ENCODE measurements at regions not wholly inside any gene's neighbourhood (a gene's known extent, or its start where the extent isn't known, plus 50 kb on each side); places are given as distances from the start of the nearest gene placed in this dataset.
"Not testable (repeated sequence)": the region's sequence is repeated elsewhere in the genome, so short reads cannot be mapped to it uniquely, and the experiment has no call there.

GRCh38 chr2:220568296-220568695 is 940.9 kb downstream of the SLC4A3 start:
- Mint-ChIP-seq H3K4me1 (no peaks in the 10 kb centered on the region), H3K9me3 (no peaks in the 10 kb centered on the region), H3K27me3 (peaks cover 4% of the 10 kb centered on the region), H3K4me3 (no peak overlapping the region), H3K36me3 (ENCODE audit: low read depth) (no peaks in the 10 kb centered on the region), H3K27ac (no peak overlapping the region)
- ATAC-seq (replicated peaks), result no peak

- H3K4me1 Mint-ChIP-seq, result no peaks in the 10 kb centered on the region
- H3K4me3 Mint-ChIP-seq, result no peak overlapping the region
- no peak for ATAC-seq (replicated peaks)
- peaks cover 4% of the 10 kb centered on the region for H3K27me3 Mint-ChIP-seq
- H3K27ac Mint-ChIP-seq, result no peak overlapping the region
- H3K9me3 Mint-ChIP-seq, result no peaks in the 10 kb centered on the region
- H3K36me3 Mint-ChIP-seq (ENCODE audit: low read depth), result no peaks in the 10 kb centered on the region
These were observed 941.9 kb downstream of the SLC4A3 start for GRCh38 chr2:220569112-220569897.

GRCh38 chr2:220572385-220572784 is 945.0 kb downstream of the SLC4A3 start:
- Mint-ChIP-seq H3K36me3 (ENCODE audit: low read depth) (no peaks in the 10 kb centered on the region), H3K4me3 (no peak overlapping the region), H3K27me3 (peaks cover 4% of the 10 kb centered on the region), H3K9me3 (no peaks in the 10 kb centered on the region), H3K27ac (no peak overlapping the region), H3K4me1 (no peaks in the 10 kb centered on the region)
- no peak for ATAC-seq (replicated peaks)

- Mint-ChIP-seq H3K4me1 (no peaks in the 10 kb centered on the region), H3K4me3 (no peak overlapping the region), H3K9me3 (no peaks in the 10 kb centered on the region), H3K27ac (no peak overlapping the region), H3K27me3 (peaks cover 6% of the 10 kb centered on the region), H3K36me3 (ENCODE audit: low read depth) (no peaks in the 10 kb centered on the region)
- ATAC-seq (replicated peaks), result no peak
These were observed 946.6 kb downstream of the SLC4A3 start for GRCh38 chr2:220574038-220574437.

GRCh38 chr2:220575963-220576362 is 948.5 kb downstream of the SLC4A3 start:
- no peak overlapping the region for H3K4me3 Mint-ChIP-seq
- peaks cover 10% of the 10 kb centered on the region for H3K27me3 Mint-ChIP-seq
- no peaks in the 10 kb centered on the region for H3K4me1 Mint-ChIP-seq
- no peaks in the 10 kb centered on the region for H3K36me3 Mint-ChIP-seq (ENCODE audit: low read depth)
- no peak for ATAC-seq (replicated peaks)
- no peak overlapping the region for H3K27ac Mint-ChIP-seq
- no peaks in the 10 kb centered on the region for H3K9me3 Mint-ChIP-seq

- no peaks in the 10 kb centered on the region for H3K4me1 Mint-ChIP-seq
- no peaks in the 10 kb centered on the region for H3K36me3 Mint-ChIP-seq (ENCODE audit: low read depth)
- H3K27ac Mint-ChIP-seq, result no peak overlapping the region
- ATAC-seq (replicated peaks), result no peak
- H3K4me3 Mint-ChIP-seq, result no peak overlapping the region
- H3K9me3 Mint-ChIP-seq, result no peaks in the 10 kb centered on the region
- peaks cover 6% of the 10 kb centered on the region for H3K27me3 Mint-ChIP-seq
These were observed 952.0 kb downstream of the SLC4A3 start for GRCh38 chr2:220579452-220579851.

GRCh38 chr2:220580113-220580512 is 952.7 kb downstream of the SLC4A3 start:
- Mint-ChIP-seq H3K9me3 (no peaks in the 10 kb centered on the region), H3K27me3 (peaks cover 6% of the 10 kb centered on the region), H3K4me1 (no peaks in the 10 kb centered on the region), H3K36me3 (ENCODE audit: low read depth) (no peaks in the 10 kb centered on the region), H3K4me3 (no peak overlapping the region), H3K27ac (no peak overlapping the region)
- ATAC-seq (replicated peaks), result no peak

- Mint-ChIP-seq H3K27me3 (peaks cover 18% of the 10 kb centered on the region), H3K4me1 (no peaks in the 10 kb centered on the region), H3K9me3 (no peaks in the 10 kb centered on the region), H3K27ac (no peak overlapping the region), H3K36me3 (ENCODE audit: low read depth) (no peaks in the 10 kb centered on the region), H3K4me3 (no peak overlapping the region)
- ATAC-seq (replicated peaks), result no peak
These were observed 956.3 kb downstream of the SLC4A3 start for GRCh38 chr2:220583725-220584124.

- no peak for ATAC-seq (replicated peaks)
- Mint-ChIP-seq H3K4me1 (no peaks in the 10 kb centered on the region), H3K27me3 (peaks cover 16% of the 10 kb centered on the region), H3K9me3 (no peaks in the 10 kb centered on the region), H3K4me3 (no peak overlapping the region), H3K27ac (no peak overlapping the region), H3K36me3 (ENCODE audit: low read depth) (no peaks in the 10 kb centered on the region)
These were observed 957.8 kb downstream of the SLC4A3 start for GRCh38 chr2:220585241-220585640.

- H3K4me3 Mint-ChIP-seq, result no peak overlapping the region
- H3K27ac Mint-ChIP-seq, result no peak overlapping the region
- H3K4me1 Mint-ChIP-seq, result no peaks in the 10 kb centered on the region
- no peaks in the 10 kb centered on the region for H3K36me3 Mint-ChIP-seq (ENCODE audit: low read depth)
- H3K9me3 Mint-ChIP-seq, result no peaks in the 10 kb centered on the region
- ATAC-seq (replicated peaks), result no peak
- H3K27me3 Mint-ChIP-seq, result peaks cover 14% of the 10 kb centered on the region
These were observed 959.6 kb downstream of the SLC4A3 start for GRCh38 chr2:220586980-220587530.

GRCh38 chr2:220588148-220588547 is 960.7 kb downstream of the SLC4A3 start:
- Mint-ChIP-seq H3K27ac (no peak overlapping the region), H3K4me1 (no peaks in the 10 kb centered on the region), H3K36me3 (ENCODE audit: low read depth) (no peaks in the 10 kb centered on the region), H3K27me3 (peaks cover 14% of the 10 kb centered on the region), H3K9me3 (no peaks in the 10 kb centered on the region), H3K4me3 (no peak overlapping the region)
- no peak for ATAC-seq (replicated peaks)

- H3K27me3 Mint-ChIP-seq, result peaks cover 14% of the 10 kb centered on the region
- no peaks in the 10 kb centered on the region for H3K4me1 Mint-ChIP-seq
- ATAC-seq (replicated peaks), result no peak
- H3K9me3 Mint-ChIP-seq, result no peaks in the 10 kb centered on the region
- no peak overlapping the region for H3K4me3 Mint-ChIP-seq
- no peak overlapping the region for H3K27ac Mint-ChIP-seq
- no peaks in the 10 kb centered on the region for H3K36me3 Mint-ChIP-seq (ENCODE audit: low read depth)
These were observed 963.0 kb downstream of the SLC4A3 start for GRCh38 chr2:220590476-220590875.

GRCh38 chr2:220593526-220593925 is 966.1 kb downstream of the SLC4A3 start:
- no peaks in the 10 kb centered on the region for H3K36me3 Mint-ChIP-seq (ENCODE audit: low read depth)
- peaks cover 4% of the 10 kb centered on the region for H3K27me3 Mint-ChIP-seq
- no peak for ATAC-seq (replicated peaks)
- no peak overlapping the region for H3K4me3 Mint-ChIP-seq
- no peaks in the 10 kb centered on the region for H3K9me3 Mint-ChIP-seq
- no peaks in the 10 kb centered on the region for H3K4me1 Mint-ChIP-seq
- no peak overlapping the region for H3K27ac Mint-ChIP-seq

- Mint-ChIP-seq H3K27ac (no peak overlapping the region), H3K4me3 (no peak overlapping the region), H3K9me3 (peaks cover 4% of the 10 kb centered on the region), H3K36me3 (ENCODE audit: low read depth) (no peaks in the 10 kb centered on the region), H3K4me1 (no peaks in the 10 kb centered on the region), H3K27me3 (peaks cover 3% of the 10 kb centered on the region)
- no peak for ATAC-seq (replicated peaks)
These were observed 970.4 kb downstream of the EPHA4 start for GRCh38 chr2:220601674-220602073.

GRCh38 chr2:220613004-220613403 is 959.1 kb downstream of the EPHA4 start:
- not testable (repeated sequence) for ATAC-seq (replicated peaks); H3K4me3 Mint-ChIP-seq; H3K4me1 Mint-ChIP-seq; H3K9me3 Mint-ChIP-seq; H3K27ac Mint-ChIP-seq; H3K36me3 Mint-ChIP-seq (ENCODE audit: low read depth); H3K27me3 Mint-ChIP-seq
